ENCODE measurements at regions not wholly inside any gene's neighbourhood (a gene's known extent, or its start where the extent isn't known, plus 50 kb on each side); places are given as distances from the start of the nearest gene placed in this dataset.

DNA sequence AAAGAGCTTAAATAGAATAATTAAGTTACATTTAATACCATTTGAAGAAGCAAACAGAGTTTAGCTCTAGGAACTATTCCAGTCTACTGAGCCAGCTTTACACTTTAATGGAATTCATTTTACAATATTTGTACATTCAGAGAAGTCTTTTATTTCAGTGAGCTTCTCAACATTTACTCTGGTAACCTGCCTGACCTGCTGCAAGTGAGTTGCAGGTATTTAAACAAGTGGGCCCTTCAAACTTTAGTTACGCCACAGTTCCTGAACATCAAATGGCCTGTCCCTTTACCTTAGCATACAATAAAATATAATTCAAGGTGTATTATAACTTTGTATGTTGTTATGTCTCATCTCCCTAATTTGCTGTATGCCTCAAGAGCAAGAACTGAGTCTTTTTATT, 121.6 kb upstream of the SEMA3C start:
- no peaks in the 10 kb centered on the region for H3F3A ChIP-seq (ENCODE audit: low read depth)
- no peaks in the 10 kb centered on the region for H4K20me1 ChIP-seq (ENCODE audit: insufficient read depth, low read length, poor library complexity, severe bottlenecking)
- no peak overlapping the region for H3K9ac ChIP-seq (ENCODE audit: low read depth, low read length, poor library complexity, severe bottlenecking)
- H3K27me3 ChIP-seq (ENCODE audit: insufficient read depth, low read length, poor library complexity, severe bottlenecking): no peaks in the 10 kb centered on the region
- no peak overlapping the region for H3K4me2 ChIP-seq (ENCODE audit: low read depth, low read length, poor library complexity, severe bottlenecking)
- H3K9me2 ChIP-seq (replicated peaks; ENCODE audit: low read depth, low read length): no peaks in the 10 kb centered on the region
- H3K79me2 ChIP-seq (ENCODE audit: insufficient read depth, low read length): no peaks in the 10 kb centered on the region
- H3K4me1 ChIP-seq (ENCODE audit: insufficient read depth, low read length, poor library complexity, severe bottlenecking): no peaks in the 10 kb centered on the region
- TF ChIP-seq, protein P1, sequence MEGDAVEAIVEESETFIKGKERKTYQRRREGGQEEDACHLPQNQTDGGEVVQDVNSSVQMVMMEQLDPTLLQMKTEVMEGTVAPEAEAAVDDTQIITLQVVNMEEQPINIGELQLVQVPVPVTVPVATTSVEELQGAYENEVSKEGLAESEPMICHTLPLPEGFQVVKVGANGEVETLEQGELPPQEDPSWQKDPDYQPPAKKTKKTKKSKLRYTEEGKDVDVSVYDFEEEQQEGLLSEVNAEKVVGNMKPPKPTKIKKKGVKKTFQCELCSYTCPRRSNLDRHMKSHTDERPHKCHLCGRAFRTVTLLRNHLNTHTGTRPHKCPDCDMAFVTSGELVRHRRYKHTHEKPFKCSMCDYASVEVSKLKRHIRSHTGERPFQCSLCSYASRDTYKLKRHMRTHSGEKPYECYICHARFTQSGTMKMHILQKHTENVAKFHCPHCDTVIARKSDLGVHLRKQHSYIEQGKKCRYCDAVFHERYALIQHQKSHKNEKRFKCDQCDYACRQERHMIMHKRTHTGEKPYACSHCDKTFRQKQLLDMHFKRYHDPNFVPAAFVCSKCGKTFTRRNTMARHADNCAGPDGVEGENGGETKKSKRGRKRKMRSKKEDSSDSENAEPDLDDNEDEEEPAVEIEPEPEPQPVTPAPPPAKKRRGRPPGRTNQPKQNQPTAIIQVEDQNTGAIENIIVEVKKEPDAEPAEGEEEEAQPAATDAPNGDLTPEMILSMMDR (conservative IDR thresholded peaks at IDR 0.05; ENCODE audit: low read length): no peak
- TF ChIP-seq EZH2phosphoT487 (IDR thresholded peaks at IDR 0.05; ENCODE audit: borderline replicate concordance): no peak
- no peak overlapping the region for H3K4me3 ChIP-seq (ENCODE audit: low read length, poor library complexity, severe bottlenecking)
- no peaks in the 10 kb centered on the region for H3K36me3 ChIP-seq (ENCODE audit: insufficient read depth, low read length)
- H3K9me3 ChIP-seq (ENCODE audit: insufficient read depth, low read depth, low read length): no peaks in the 10 kb centered on the region
- H2AFZ ChIP-seq (ENCODE audit: low read length): no peak overlapping the region

DNA sequence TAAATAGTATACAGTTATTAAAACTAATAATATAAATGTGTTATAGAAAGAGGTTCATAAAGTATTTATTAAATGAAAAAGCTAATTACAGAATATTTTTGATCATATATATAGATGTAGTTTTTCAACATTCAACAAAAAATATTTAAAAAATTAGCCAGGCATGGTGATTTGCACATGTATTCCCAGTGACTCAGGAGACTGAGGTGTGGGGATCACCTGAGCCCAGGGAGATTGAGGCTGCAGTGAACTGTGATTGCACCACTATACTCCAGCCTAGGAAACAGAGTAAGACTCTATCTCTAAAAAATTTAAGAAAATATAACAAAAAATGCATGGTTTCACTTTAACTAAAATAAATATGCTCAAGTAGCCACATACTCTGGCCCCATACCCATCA, 118.0 kb upstream of the SEMA3C start:
- H3K9ac ChIP-seq (ENCODE audit: low read depth, low read length, poor library complexity, severe bottlenecking): no peak overlapping the region
- H4K20me1 ChIP-seq (ENCODE audit: insufficient read depth, low read length, poor library complexity, severe bottlenecking): no peaks in the 10 kb centered on the region
- no peaks in the 10 kb centered on the region for H3K9me3 ChIP-seq (ENCODE audit: insufficient read depth, low read depth, low read length)
- no peaks in the 10 kb centered on the region for H3K79me2 ChIP-seq (ENCODE audit: insufficient read depth, low read length)
- H2AFZ ChIP-seq (ENCODE audit: low read length): no peak overlapping the region
- no peak overlapping the region for H3K4me3 ChIP-seq (ENCODE audit: low read length, poor library complexity, severe bottlenecking)
- no peak overlapping the region for H3K4me2 ChIP-seq (ENCODE audit: low read depth, low read length, poor library complexity, severe bottlenecking)
- no peaks in the 10 kb centered on the region for H3K4me1 ChIP-seq (ENCODE audit: insufficient read depth, low read length, poor library complexity, severe bottlenecking)
- H3K27me3 ChIP-seq (ENCODE audit: insufficient read depth, low read length, poor library complexity, severe bottlenecking): no peaks in the 10 kb centered on the region
- H3F3A ChIP-seq (ENCODE audit: low read depth): no peaks in the 10 kb centered on the region
- H3K36me3 ChIP-seq (ENCODE audit: insufficient read depth, low read length): no peaks in the 10 kb centered on the region
- H3K9me2 ChIP-seq (replicated peaks; ENCODE audit: low read depth, low read length): no peaks in the 10 kb centered on the region
- TF ChIP-seq, protein P1 (conservative IDR thresholded peaks at IDR 0.05; ENCODE audit: low read length): no peak
- no peak for TF ChIP-seq EZH2phosphoT487 (IDR thresholded peaks at IDR 0.05; ENCODE audit: borderline replicate concordance)

DNA sequence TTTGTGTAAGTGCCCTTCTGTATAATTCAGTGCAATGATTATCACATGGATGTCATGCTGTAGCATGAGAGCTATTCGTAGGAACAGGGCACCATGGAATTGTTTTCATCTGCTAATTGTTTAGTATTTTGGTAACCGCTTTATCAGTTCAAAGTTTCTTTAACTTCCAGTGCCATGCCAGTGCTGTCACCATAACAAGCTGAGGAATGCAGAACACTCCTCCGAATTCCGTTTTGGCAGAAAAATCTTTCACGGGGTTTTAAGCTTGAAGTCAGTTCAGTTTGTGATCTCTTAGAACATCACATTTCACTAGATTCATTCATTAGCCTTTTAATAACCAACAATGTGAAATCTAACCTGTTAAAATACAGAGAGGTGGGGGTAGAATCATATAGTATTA, 117.2 kb upstream of the SEMA3C start:
- H3K9me2 ChIP-seq (replicated peaks; ENCODE audit: low read depth, low read length): 0 out of 2 replicates have a peak, but pooled peaks cover 4% of the 10 kb centered on the region
- H3K27me3 ChIP-seq (ENCODE audit: insufficient read depth, low read length, poor library complexity, severe bottlenecking): no peaks in the 10 kb centered on the region
- H3K79me2 ChIP-seq (ENCODE audit: insufficient read depth, low read length): no peaks in the 10 kb centered on the region
- no peaks in the 10 kb centered on the region for H3K4me1 ChIP-seq (ENCODE audit: insufficient read depth, low read length, poor library complexity, severe bottlenecking)
- no peaks in the 10 kb centered on the region for H3F3A ChIP-seq (ENCODE audit: low read depth)
- no peaks in the 10 kb centered on the region for H3K36me3 ChIP-seq (ENCODE audit: insufficient read depth, low read length)
- no peaks in the 10 kb centered on the region for H3K9me3 ChIP-seq (ENCODE audit: insufficient read depth, low read depth, low read length)
- H3K4me3 ChIP-seq (ENCODE audit: low read length, poor library complexity, severe bottlenecking): no peak overlapping the region
- H4K20me1 ChIP-seq (ENCODE audit: insufficient read depth, low read length, poor library complexity, severe bottlenecking): no peaks in the 10 kb centered on the region
- no peak overlapping the region for H3K9ac ChIP-seq (ENCODE audit: low read depth, low read length, poor library complexity, severe bottlenecking)
- no peak overlapping the region for H2AFZ ChIP-seq (ENCODE audit: low read length)
- TF ChIP-seq, protein P1 (conservative IDR thresholded peaks at IDR 0.05; ENCODE audit: low read length): no peak
- no peak for TF ChIP-seq EZH2phosphoT487 (IDR thresholded peaks at IDR 0.05; ENCODE audit: borderline replicate concordance)
- H3K4me2 ChIP-seq (ENCODE audit: low read depth, low read length, poor library complexity, severe bottlenecking): no peak overlapping the region
